CD14-positive monocyte (primary cell): ENCODE measurements at regions not wholly inside any gene's neighbourhood (a gene's known extent, or its start where the extent isn't known, plus 50 kb on each side); places are given as distances from the start of the nearest gene placed in this dataset.

Source experiments
- DNase-seq, 3 donors: peaks; one replicate each; pipeline ENCODE4 v3.0.0-alpha.2; 2011 to 2022
- H2AFZ ChIP-seq: 2 replicates; pipeline ENCODE4 v1.6.0; 2012; ENCODE audit warnings: mild to moderate bottlenecking, low read depth, low read length, inconsistent platforms; ENCODE audit not compliant: insufficient read depth, poor library complexity, severe bottlenecking
- H3K27ac ChIP-seq, 2 donors: 1 replicate in 1 of 2; 2 replicates in 1 of 2; pipeline ENCODE4 v1.5.1; 2012 to 2013; ENCODE audit warnings: low read length in 2 of 2, control low read depth in 1 of 2, inconsistent platforms in 1 of 2, low read depth in 1 of 2, mild to moderate bottlenecking in 1 of 2
- H3K27me3 ChIP-seq, 2 donors: one replicate each; pipeline versions ENCODE4 v1.6.0 to v1.6.1; 2011 to 2013; ENCODE audit warnings: low read length in 2 of 2; ENCODE audit not compliant: control insufficient read depth in 2 of 2, insufficient read depth in 2 of 2
- H3K36me3 ChIP-seq, 2 donors: replicated peaks in 1 of 2; 1 replicate in 1 of 2; 2 replicates in 1 of 2; pipeline versions ENCODE4 v1.5.1 to v1.6.1; 2012 to 2013; ENCODE audit warnings: low read length in 2 of 2, control low read depth in 1 of 2, inconsistent platforms in 1 of 2, mild to moderate bottlenecking in 1 of 2; ENCODE audit not compliant: insufficient read depth in 2 of 2, control insufficient read depth in 1 of 2
- H3K4me1 ChIP-seq, 2 donors: 1 replicate in 1 of 2; 2 replicates in 1 of 2; pipeline versions ENCODE4 v1.5.1 to v1.6.1; 2012 to 2013; ENCODE audit warnings: low read length in 2 of 2, control low read depth in 1 of 2, inconsistent platforms in 1 of 2, mild to moderate bottlenecking in 1 of 2, moderate library complexity in 1 of 2; ENCODE audit not compliant: insufficient read depth in 2 of 2, control insufficient read depth in 1 of 2
- H3K4me2 ChIP-seq: replicated peaks from 2 replicates; pipeline ENCODE3; 2012; ENCODE audit warnings: low read length, moderate library complexity, mild to moderate bottlenecking; ENCODE audit not compliant: poor library complexity, severe bottlenecking; ENCODE audit errors: extremely low read depth
- H3K4me3 ChIP-seq, 3 experiments: fragments of 200-600 bp in 1 of 3; sonication (generic) in 1 of 3; replicated peaks in 1 of 3; 1 replicate in 2 of 3; 2 replicates in 1 of 3; pipeline ENCODE4 v1.5.1; 2011 to 2013; ENCODE audit warnings: low read length in 3 of 3, mild to moderate bottlenecking in 3 of 3, control low read depth in 2 of 3, low read depth in 2 of 3, inconsistent platforms in 1 of 3, moderate library complexity in 1 of 3
- H3K79me2 ChIP-seq: 2 replicates; pipeline ENCODE4 v1.6.0; 2012; ENCODE audit warnings: mild to moderate bottlenecking, control low read depth, inconsistent platforms, low read length, moderate library complexity; ENCODE audit not compliant: insufficient read depth
- H3K9ac ChIP-seq: 2 replicates; pipeline ENCODE4 v1.6.0; 2017; ENCODE audit warnings: low read length, mild to moderate bottlenecking; ENCODE audit not compliant: insufficient read depth, poor library complexity, severe bottlenecking
- H3K9me3 ChIP-seq, 2 donors: replicated peaks in 1 of 2; 1 replicate in 1 of 2; 2 replicates in 1 of 2; pipeline versions ENCODE4 v1.5.1 to v1.6.1; 2012 to 2013; ENCODE audit warnings: low read length in 2 of 2, control low read depth in 1 of 2; ENCODE audit not compliant: control insufficient read depth in 1 of 2, insufficient read depth in 1 of 2
- H4K20me1 ChIP-seq: 2 replicates; pipeline ENCODE4 v1.6.0; 2012; ENCODE audit warnings: mild to moderate bottlenecking, low read length, control low read depth, moderate library complexity; ENCODE audit not compliant: insufficient read depth
- H3K27ac Mint-ChIP-seq, 7 donors: one replicate each; pipeline ENCODE4 v1.8.0; 2020; ENCODE audit warnings: mild to moderate bottlenecking in 7 of 7, mixed read lengths in 7 of 7, moderate library complexity in 6 of 7, inconsistent platforms in 2 of 7
- H3K27me3 Mint-ChIP-seq, 3 donors: one replicate each; pipeline ENCODE4 v1.8.0; 2021 to 2022; ENCODE audit warnings: low read depth in 3 of 3, mild to moderate bottlenecking in 3 of 3, mixed read lengths in 3 of 3, moderate library complexity in 3 of 3, inconsistent platforms in 1 of 3
- H3K36me3 Mint-ChIP-seq, 2 donors: one replicate each; pipeline ENCODE4 v1.8.0; 2020; ENCODE audit warnings: mixed read lengths in 2 of 2, inconsistent platforms in 1 of 2, mild to moderate bottlenecking in 1 of 2
- H3K4me1 Mint-ChIP-seq: one replicate; pipeline ENCODE4 v1.8.0; 2020; ENCODE audit warnings: mild to moderate bottlenecking, mixed read lengths
- H3K4me3 Mint-ChIP-seq, 2 donors: one replicate each; pipeline ENCODE4 v1.8.0; 2020; ENCODE audit warnings: mild to moderate bottlenecking in 2 of 2, mixed read lengths in 2 of 2, moderate library complexity in 1 of 2
- H3K9me3 Mint-ChIP-seq, 7 donors: one replicate each; pipeline ENCODE4 v1.8.0; 2020 to 2022; ENCODE audit warnings: mixed read lengths in 7 of 7, mild to moderate bottlenecking in 6 of 7, moderate library complexity in 6 of 7, inconsistent platforms in 2 of 7
- CTCF ChIP-seq: fragments of 200-600 bp; IDR thresholded peaks from one replicate; pipeline ENCODE4 v1.8.0; 2022; ENCODE audit warnings: antibody characterized with exemption, mild to moderate bottlenecking
- WGBS: methylation state at CpG from one replicate; pipeline ENCODE4 v1.1.5; 2013; ENCODE audit warnings: missing lambda C conversion rate; ENCODE audit not compliant: insufficient coverage; 5-methylcytosine and 5-hydroxymethylcytosine counted together
- intact Hi-C, 2 donors: fragments of 100-400 bp; cut with micrococcal nuclease; formaldehyde crosslinking; loops; one replicate each; pipeline versions ENCODE4 v1.15.0 to v1.15.1; 2023

DNA sequence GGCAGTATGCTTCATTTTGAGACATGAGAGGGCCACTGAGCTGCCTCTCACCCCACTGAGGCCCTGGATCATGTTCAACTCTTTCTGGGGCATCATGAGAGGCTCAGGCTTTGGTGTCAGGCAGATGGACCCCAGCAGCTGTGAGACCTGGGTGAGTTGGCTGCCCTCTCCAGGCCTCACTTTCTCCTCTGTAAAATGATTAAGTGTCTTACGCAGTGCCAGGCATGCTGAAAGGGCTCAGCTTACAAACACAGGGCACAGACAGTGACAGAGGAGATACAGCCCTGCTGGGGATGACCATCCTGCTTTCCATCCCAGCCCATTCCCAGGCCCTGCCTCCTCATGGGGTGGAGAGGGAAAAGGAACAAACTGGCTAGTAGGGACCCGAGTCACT, 387.4 kb downstream of the MATN1 start:
- H3K4me1 ChIP-seq: no peaks in the 10 kb centered on the region
- H4K20me1 ChIP-seq: no peaks in the 10 kb centered on the region
- H3K4me3 ChIP-seq: no peak overlapping the region
- H3K9ac ChIP-seq: no peak overlapping the region
- Mint-ChIP-seq H3K27ac (no peak overlapping the region), H3K27me3 (peaks cover 2 to 4% (median 2%) of the 10 kb centered on the region in 3 donors), H3K36me3 (no peaks in the 10 kb centered on the region), H3K4me3 (no peak overlapping the region), H3K4me1 (no peaks in the 10 kb centered on the region), H3K9me3 (peaks cover 0 to 3% (median 0%) of the 10 kb centered on the region in 7 donors)
- H3K4me2 ChIP-seq: no peak overlapping the region
- peaks cover 0 to 2% of the 10 kb centered on the region in 2 donors for H3K27me3 ChIP-seq
- no peak for TF ChIP-seq CTCF
- WGBS: 100% methylated on average over 1 of the region's 2 CpGs
- H3K79me2 ChIP-seq: no peaks in the 10 kb centered on the region
- no peak overlapping the region for H2AFZ ChIP-seq
- no peak for DNase-seq
- no peak overlapping the region for H3K27ac ChIP-seq
- H3K9me3 ChIP-seq: no peaks in the 10 kb centered on the region
- no peaks in the 10 kb centered on the region for H3K36me3 ChIP-seq
- intact Hi-C loops: no loop called here

- no peaks in the 10 kb centered on the region for H3K9me3 ChIP-seq
- Mint-ChIP-seq H3K9me3 (peaks cover 0 to 3% (median 0%) of the 10 kb centered on the region in 7 donors), H3K4me3 (no peak overlapping the region), H3K27ac (no peak overlapping the region), H3K27me3 (peaks cover 0 to 3% (median 3%) of the 10 kb centered on the region in 3 donors), H3K4me1 (no peaks in the 10 kb centered on the region), H3K36me3 (no peaks in the 10 kb centered on the region)
- H3K4me2 ChIP-seq: no peak overlapping the region
- H3K27ac ChIP-seq: no peak overlapping the region
- H3K36me3 ChIP-seq: no peaks in the 10 kb centered on the region
- H3K4me3 ChIP-seq: no peak overlapping the region
- intact Hi-C loops: no loop called here
- TF ChIP-seq CTCF: no peak
- H3K9ac ChIP-seq: no peak overlapping the region
- H4K20me1 ChIP-seq: no peaks in the 10 kb centered on the region
- H3K27me3 ChIP-seq: no peaks in the 10 kb centered on the region
- no peak overlapping the region for H2AFZ ChIP-seq
- DNase-seq: no peak
- H3K4me1 ChIP-seq: no peaks in the 10 kb centered on the region
- 100% methylated on average over 2 of the region's 3 CpGs for WGBS
- no peaks in the 10 kb centered on the region for H3K79me2 ChIP-seq
These were observed 387.9 kb downstream of the MATN1 start for GRCh38 chr1:30335389-30335996.
